Neural cell (in vitro differentiated cells): ENCODE measurements at regions not wholly inside any gene's neighbourhood (a gene's known extent, or its start where the extent isn't known, plus 50 kb on each side); places are given as distances from the start of the nearest gene placed in this dataset.

Experiments used
- CTCF ChIP-seq: fragments of 450-650 bp; IDR thresholded peaks from 2 replicates; pipeline ENCODE4 v1.5.1; 2014; ENCODE audit warnings: antibody characterized with exemption, mild to moderate bottlenecking, moderate library complexity; ENCODE audit not compliant: poor library complexity, severe bottlenecking
- EP300 ChIP-seq: fragments of 450-650 bp; conservative IDR thresholded peaks from 2 replicates; pipeline ENCODE4 v1.6.1; 2014; ENCODE audit warnings: antibody characterized with exemption, mild to moderate bottlenecking, moderate library complexity; ENCODE audit not compliant: poor library complexity, severe bottlenecking
- RAD21 ChIP-seq: fragments of 450-650 bp; conservative IDR thresholded peaks from 2 replicates; pipeline ENCODE4 v1.6.1; 2014; ENCODE audit warnings: antibody characterized with exemption, mild to moderate bottlenecking, moderate library complexity

- no peak for TF ChIP-seq CTCF
- no peak for TF ChIP-seq EP300
- no peak for TF ChIP-seq RAD21
Measured at GRCh38 chr9:21549251-21549765, 67.2 kb upstream of the IFNE start.
